Cerebellar cortex (tissue), 1 donor: ENCODE measurements at regions not wholly inside any gene's neighbourhood (a gene's known extent, or its start where the extent isn't known, plus 50 kb on each side); places are given as distances from the start of the nearest gene placed in this dataset.
"Not testable (repeated sequence)": the region's sequence is repeated elsewhere in the genome, so short reads cannot be mapped to it uniquely, and the experiment has no call there.

Experiments used
- DNase-seq: peaks from one replicate; pipeline ENCODE4 v3.0.0-alpha.2; 2015; ENCODE audit warnings: low spot score

GRCh38 chr5:67809589-67809988 lies 406.0 kb upstream of the PIK3R1 start:
- DNase-seq = peak; percentile 37

- DNase-seq = no peak
Observed at GRCh38 chr5:67808340-67808739, 407.2 kb upstream of the PIK3R1 start.

- peak; percentile 54 for DNase-seq
Observed at GRCh38 chr5:67807439-67807888, 408.1 kb upstream of the PIK3R1 start.

- DNase-seq = no peak
Observed at GRCh38 chr5:67806654-67807438, 408.7 kb upstream of the PIK3R1 start.

- DNase-seq = no peak
Observed at GRCh38 chr5:67805666-67806348, 409.7 kb upstream of the PIK3R1 start.

- no peak for DNase-seq
Observed at GRCh38 chr5:67802766-67803165, 412.8 kb upstream of the PIK3R1 start.

- DNase-seq = no peak
Observed at GRCh38 chr5:67799732-67800234, 415.8 kb upstream of the PIK3R1 start.

- DNase-seq = not testable (repeated sequence)
Observed at GRCh38 chr5:67798470-67798869, 417.1 kb upstream of the PIK3R1 start.

GRCh38 chr5:67795781-67796477 lies 419.6 kb upstream of the PIK3R1 start:
- no peak for DNase-seq

GRCh38 chr5:67793966-67794365 lies 421.6 kb upstream of the PIK3R1 start:
- DNase-seq = no peak

- no peak for DNase-seq
Observed at GRCh38 chr5:67793418-67793817, 422.1 kb upstream of the PIK3R1 start.

- no peak for DNase-seq
Observed at GRCh38 chr5:67792891-67793290, 422.7 kb upstream of the PIK3R1 start.

- DNase-seq = no peak
Observed at GRCh38 chr5:67790390-67790789, 425.2 kb upstream of the PIK3R1 start.

GRCh38 chr5:67779893-67780623 lies 435.5 kb upstream of the PIK3R1 start:
- not testable (repeated sequence) for DNase-seq

- DNase-seq = no peak
Observed at GRCh38 chr5:67774786-67775185, 440.8 kb upstream of the PIK3R1 start.

GRCh38 chr5:67774267-67774552 lies 441.3 kb upstream of the PIK3R1 start:
- DNase-seq = no peak

- peak; percentile 21 for DNase-seq
Observed at GRCh38 chr5:67773411-67774266, 441.9 kb upstream of the PIK3R1 start.

GRCh38 chr5:67771791-67772190 lies 443.8 kb upstream of the PIK3R1 start:
- DNase-seq = no peak

GRCh38 chr5:67771221-67771620 lies 444.3 kb upstream of the PIK3R1 start:
- DNase-seq = no peak

GRCh38 chr5:67770431-67771025 lies 445.0 kb upstream of the PIK3R1 start:
- no peak for DNase-seq

GRCh38 chr5:67765697-67766096 lies 449.9 kb upstream of the PIK3R1 start:
- no peak for DNase-seq
